Stomach (tissue), 8 donors: ENCODE measurements at regions not wholly inside any gene's neighbourhood (a gene's known extent, or its start where the extent isn't known, plus 50 kb on each side); places are given as distances from the start of the nearest gene placed in this dataset.

Experiments used
- DNase-seq, 2 donors: peaks; one replicate each; pipeline versions ENCODE4 v3.0.0 to v3.0.0-alpha.2; 2013 to 2019
- H3K27ac ChIP-seq, 5 donors: fragments of 200-600 bp in 4 of 5; sonication (generic) in 4 of 5; one replicate each; pipeline ENCODE4 v1.5.1; 2013 to 2019; ENCODE audit warnings: mild to moderate bottlenecking in 1 of 5, moderate library complexity in 1 of 5
- H3K27me3 ChIP-seq, 3 donors: fragments of 200-600 bp; sonication (generic); one replicate each; pipeline ENCODE4 v1.5.1; 2017 to 2019; ENCODE audit warnings: mixed run types in 1 of 3
- H3K36me3 ChIP-seq, 4 donors: fragments of 200-600 bp; sonication (generic); 1 replicate in 3 of 4; 2 replicates in 1 of 4; pipeline ENCODE4 v1.5.1; 2016 to 2019
- H3K4me1 ChIP-seq, 4 donors: fragments of 200-600 bp; sonication (generic); one replicate each; pipeline ENCODE4 v1.5.1; 2016 to 2019
- H3K4me3 ChIP-seq, 4 donors: fragments of 200-600 bp; sonication (generic) in 3 of 4; one replicate each; pipeline ENCODE4 v1.5.1; 2016 to 2019; ENCODE audit warnings: mild to moderate bottlenecking in 1 of 4
- H3K9me3 ChIP-seq, 4 donors: fragments of 200-600 bp; sonication (generic); one replicate each; pipeline ENCODE4 v1.5.1; 2016 to 2019
- CTCF ChIP-seq, 7 experiments: fragments of 450-650 bp in 4 of 7; fragments of 200-600 bp in 3 of 7; sonication (generic) in 3 of 7; IDR thresholded peaks; one replicate each; pipeline ENCODE4 v1.5.1; 2016 to 2019; ENCODE audit warnings: antibody characterized with exemption in 7 of 7, control low read depth in 2 of 7, mild to moderate bottlenecking in 1 of 7
- EP300 ChIP-seq: sonication (generic); formaldehyde crosslinking; IDR thresholded peaks from one replicate; pipeline ENCODE4 v1.6.1; 2017; ENCODE audit warnings: antibody characterized with exemption
- POLR2A ChIP-seq, 4 donors: fragments of 450-650 bp; IDR thresholded peaks; one replicate each; pipeline ENCODE4 v1.6.1; 2016; ENCODE audit warnings: antibody characterized with exemption in 4 of 4, control low read depth in 2 of 4, mild to moderate bottlenecking in 1 of 4, moderate library complexity in 1 of 4
- POLR2AphosphoS5 ChIP-seq, 3 donors: sonication (generic); formaldehyde crosslinking; IDR thresholded peaks; one replicate each; pipeline ENCODE4 v1.6.1; 2016; ENCODE audit warnings: antibody characterized with exemption in 3 of 3
- WGBS, 5 donors: extraction: QIAGEN DNeasy Blood & Tissue Kit in 3 of 5; methylation state at CpG; one replicate each; pipeline versions ENCODE4 v1.1.5 to v1.1.7; 2013 to 2018; 5-methylcytosine and 5-hydroxymethylcytosine counted together
- intact Hi-C: fragments of 100-400 bp; cut with DNase I; formaldehyde crosslinking; loops from one replicate; pipeline ENCODE4 v1.15.1; 2023; ENCODE audit warnings: low total_unique reads
- donor health status: healthy with polysubstance abuse.
- donor health status: Bipolar disorder and iron deficiency.
- donor health status: healthy.

GRCh38 chr12:75578546-75578945 is 67.1 kb upstream of the KRR1 start:
- H3K4me1 ChIP-seq: no peaks in the 10 kb centered on the region
- H3K36me3 ChIP-seq: no peaks in the 10 kb centered on the region
- intact Hi-C loops: no loop called here
- DNase-seq: no peak
- no peak overlapping the region for H3K27ac ChIP-seq
- H3K9me3 ChIP-seq: no peaks in the 10 kb centered on the region
- H3K4me3 ChIP-seq: no peak overlapping the region
- no peak for TF ChIP-seq POLR2AphosphoS5 (IDR thresholded peaks at IDR 0.05)
- WGBS, 5 donors: 33 to 66% (median 49%) methylated on average over 2 of the region's 2 CpGs
- H3K27me3 ChIP-seq: no peaks in the 10 kb centered on the region

- no peaks in the 10 kb centered on the region for H3K4me1 ChIP-seq
- H3K27me3 ChIP-seq: no peaks in the 10 kb centered on the region
- no peak overlapping the region for H3K27ac ChIP-seq
- 92 to 96% (median 94%) methylated on average over 5 of the region's 5 CpGs for WGBS, 5 donors
- H3K36me3 ChIP-seq: no peaks in the 10 kb centered on the region
- no peak for DNase-seq
- H3K4me3 ChIP-seq: no peak overlapping the region
- intact Hi-C loops: no loop called here
- TF ChIP-seq POLR2A (IDR thresholded peaks at IDR 0.05) (no peak), POLR2AphosphoS5 (IDR thresholded peaks at IDR 0.05) (no peak), EP300 (no peak), CTCF (IDR thresholded peaks at IDR 0.05) (no peak)
- H3K9me3 ChIP-seq: no peaks in the 10 kb centered on the region
Observed at GRCh38 chr12:75577812-75578211, 66.4 kb upstream of the KRR1 start.

GRCh38 chr12:75571656-75572205 is 60.3 kb upstream of the KRR1 start:
- Histone ChIP-seq H3K27me3 (no peaks in the 10 kb centered on the region), H3K4me3 (no peak overlapping the region), H3K9me3 (no peaks in the 10 kb centered on the region), H3K36me3 (no peaks in the 10 kb centered on the region), H3K27ac (no peak overlapping the region), H3K4me1 (no peaks in the 10 kb centered on the region)
- intact Hi-C loops: no loop called here
- TF ChIP-seq EP300: no peak
- TF ChIP-seq POLR2A (IDR thresholded peaks at IDR 0.05): no peak
- no peak for TF ChIP-seq POLR2AphosphoS5 (IDR thresholded peaks at IDR 0.05)
- no peak for TF ChIP-seq CTCF (IDR thresholded peaks at IDR 0.05)
- no peak for DNase-seq
- 43 to 69% (median 55%) methylated on average over 2 of the region's 2 CpGs for WGBS, 5 donors

GRCh38 chr12:75571204-75571603 is 59.8 kb upstream of the KRR1 start:
- 34 to 56% (median 43%) methylated on average over 3 of the region's 3 CpGs for WGBS, 5 donors
- no peak for DNase-seq
- Histone ChIP-seq H3K36me3 (no peaks in the 10 kb centered on the region), H3K27ac (no peak overlapping the region), H3K27me3 (no peaks in the 10 kb centered on the region), H3K9me3 (no peaks in the 10 kb centered on the region), H3K4me3 (no peak overlapping the region), H3K4me1 (no peaks in the 10 kb centered on the region)
- TF ChIP-seq CTCF (IDR thresholded peaks at IDR 0.05) (no peak), POLR2AphosphoS5 (IDR thresholded peaks at IDR 0.05) (no peak), POLR2A (IDR thresholded peaks at IDR 0.05) (no peak), EP300 (no peak)
- intact Hi-C loops: no loop called here

GRCh38 chr12:75568801-75569200 is 57.4 kb upstream of the KRR1 start:
- TF ChIP-seq POLR2AphosphoS5 (IDR thresholded peaks at IDR 0.05) (no peak), CTCF (IDR thresholded peaks at IDR 0.05) (no peak), POLR2A (IDR thresholded peaks at IDR 0.05) (no peak), EP300 (no peak)
- intact Hi-C loops: no loop called here
- H3K4me1 ChIP-seq: no peaks in the 10 kb centered on the region
- H3K27me3 ChIP-seq: no peaks in the 10 kb centered on the region
- H3K9me3 ChIP-seq: no peaks in the 10 kb centered on the region
- H3K4me3 ChIP-seq: no peak overlapping the region
- H3K27ac ChIP-seq: no peak overlapping the region
- no peak for DNase-seq
- H3K36me3 ChIP-seq: no peaks in the 10 kb centered on the region
- WGBS, 5 donors: 72 to 85% (median 82%) methylated on average over 3 of the region's 3 CpGs
